HUES6 (cell line): ENCODE measurements at regions not wholly inside any gene's neighbourhood (a gene's known extent, or its start where the extent isn't known, plus 50 kb on each side); places are given as distances from the start of the nearest gene placed in this dataset.

Experiments used
- H3K27ac ChIP-seq: 2 replicates; pipeline ENCODE4 v1.7.0; 2013; ENCODE audit warnings: low read depth, mild to moderate bottlenecking, low read length, inconsistent platforms
- H3K27me3 ChIP-seq: 2 replicates; pipeline ENCODE4 v1.6.1; 2013; ENCODE audit warnings: low read length; ENCODE audit not compliant: control insufficient read depth, insufficient read depth
- H3K36me3 ChIP-seq: 2 replicates; pipeline ENCODE4 v1.6.1; 2013; ENCODE audit warnings: low read length; ENCODE audit not compliant: control insufficient read depth, insufficient read depth
- H3K4me1 ChIP-seq: 2 replicates; pipeline ENCODE4 v1.6.1; 2013; ENCODE audit warnings: low read length; ENCODE audit not compliant: control insufficient read depth, insufficient read depth
- H3K4me3 ChIP-seq: 2 replicates; pipeline ENCODE4 v1.5.1; 2013; ENCODE audit warnings: low read depth, low read length
- H3K9ac ChIP-seq: one replicate; pipeline ENCODE4 v1.6.1; 2013; ENCODE audit warnings: mild to moderate bottlenecking, low read length
- H3K9me3 ChIP-seq: 2 replicates; pipeline ENCODE4 v1.6.1; 2013; ENCODE audit warnings: low read depth, low read length; ENCODE audit not compliant: control insufficient read depth, insufficient read depth

- H3K27ac ChIP-seq, result no peak overlapping the region
- H3K27me3 ChIP-seq, result no peaks in the 10 kb centered on the region
- H3K36me3 ChIP-seq, result no peaks in the 10 kb centered on the region
Measured at GRCh38 chr14:83118029-83118428, 1584.4 kb upstream of the SEL1L start.

GRCh38 chr14:83120187-83120586 lies 1586.5 kb upstream of the SEL1L start:
- H3K4me3 ChIP-seq, result no peak overlapping the region
- no peaks in the 10 kb centered on the region for H3K9me3 ChIP-seq
- H3K9ac ChIP-seq, result no peak overlapping the region
- H3K27me3 ChIP-seq, result no peaks in the 10 kb centered on the region
- no peaks in the 10 kb centered on the region for H3K36me3 ChIP-seq
- H3K4me1 ChIP-seq, result no peaks in the 10 kb centered on the region
- H3K27ac ChIP-seq, result no peak overlapping the region

More at GRCh38 chr14:83118029-83118428, 1584.4 kb upstream of the SEL1L start:
- Histone ChIP-seq H3K9me3 (no peaks in the 10 kb centered on the region), H3K4me3 (no peak overlapping the region), H3K4me1 (no peaks in the 10 kb centered on the region), H3K9ac (no peak overlapping the region)

GRCh38 chr14:83126076-83126475 lies 1592.4 kb upstream of the SEL1L start:
- Histone ChIP-seq H3K9me3 (no peaks in the 10 kb centered on the region), H3K27ac (no peak overlapping the region), H3K9ac (no peak overlapping the region), H3K36me3 (no peaks in the 10 kb centered on the region), H3K4me3 (no peak overlapping the region), H3K27me3 (no peaks in the 10 kb centered on the region), H3K4me1 (no peaks in the 10 kb centered on the region)

GRCh38 chr14:83128783-83129182 lies 1595.1 kb upstream of the SEL1L start:
- H3K36me3 ChIP-seq, result no peaks in the 10 kb centered on the region
- H3K9me3 ChIP-seq, result no peaks in the 10 kb centered on the region
- H3K9ac ChIP-seq, result no peak overlapping the region
- no peak overlapping the region for H3K4me3 ChIP-seq
- no peak overlapping the region for H3K27ac ChIP-seq
- H3K27me3 ChIP-seq, result no peaks in the 10 kb centered on the region
- H3K4me1 ChIP-seq, result no peaks in the 10 kb centered on the region

DNA sequence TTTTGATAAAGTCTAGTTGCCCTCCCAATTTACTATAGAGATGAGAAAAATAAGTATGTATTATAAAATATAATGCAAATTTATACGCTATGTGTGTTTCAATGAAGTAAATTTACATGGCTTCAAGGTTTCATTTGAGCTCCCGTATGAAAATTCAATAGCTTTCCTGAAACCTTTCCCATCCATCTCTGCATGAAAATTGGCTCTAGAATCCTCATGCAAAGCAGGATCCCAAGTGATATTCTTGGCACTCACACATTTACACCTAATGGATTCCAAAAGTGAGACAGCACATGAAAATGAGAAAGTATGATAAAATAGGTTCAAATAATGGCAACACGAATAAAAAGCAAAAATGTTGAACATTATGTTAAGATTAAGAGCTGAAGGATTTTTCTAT lies 1595.8 kb upstream of the SEL1L start:
- no peaks in the 10 kb centered on the region for H3K36me3 ChIP-seq
- no peak overlapping the region for H3K9ac ChIP-seq
- H3K4me3 ChIP-seq, result no peak overlapping the region
- H3K9me3 ChIP-seq, result no peaks in the 10 kb centered on the region
- no peaks in the 10 kb centered on the region for H3K27me3 ChIP-seq
- H3K4me1 ChIP-seq, result peaks cover 4% of the 10 kb centered on the region
- H3K27ac ChIP-seq, result no peak overlapping the region

DNA sequence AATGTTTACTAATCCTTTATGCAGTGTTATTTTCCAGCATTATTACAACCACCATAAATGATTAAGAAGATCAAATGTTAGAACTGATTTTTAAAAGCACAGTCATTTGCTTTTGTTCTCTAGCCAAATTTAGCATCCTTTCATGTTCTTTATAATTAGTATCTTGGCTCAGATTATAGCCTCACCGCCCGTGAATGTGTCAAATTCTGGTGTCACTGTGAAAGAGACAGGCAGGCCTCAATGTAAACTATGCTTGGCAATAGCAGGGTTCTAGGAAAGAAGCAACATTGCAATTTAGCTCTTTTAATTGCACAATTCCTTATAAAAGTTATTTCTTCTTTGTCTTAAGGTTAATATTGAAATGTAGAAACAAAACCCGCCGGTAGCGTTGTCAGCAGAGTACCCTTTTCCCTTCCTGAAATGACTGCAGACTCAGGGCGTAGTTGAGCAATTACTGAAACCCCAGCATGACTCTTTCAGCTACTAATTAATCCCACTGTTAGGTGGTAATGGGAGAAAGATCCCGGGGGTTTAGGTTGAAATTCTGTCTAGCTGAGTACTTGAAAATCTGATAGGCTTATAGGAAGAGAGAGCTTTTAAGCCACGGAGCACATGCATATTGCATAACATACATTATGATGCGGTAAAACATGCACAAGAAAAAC lies 1600.5 kb upstream of the SEL1L start:
- Histone ChIP-seq H3K9ac (no peak overlapping the region), H3K36me3 (no peaks in the 10 kb centered on the region), H3K4me3 (no peak overlapping the region), H3K9me3 (no peaks in the 10 kb centered on the region), H3K27ac (no peak overlapping the region), H3K27me3 (no peaks in the 10 kb centered on the region), H3K4me1 (peaks cover 5% of the 10 kb centered on the region)

DNA sequence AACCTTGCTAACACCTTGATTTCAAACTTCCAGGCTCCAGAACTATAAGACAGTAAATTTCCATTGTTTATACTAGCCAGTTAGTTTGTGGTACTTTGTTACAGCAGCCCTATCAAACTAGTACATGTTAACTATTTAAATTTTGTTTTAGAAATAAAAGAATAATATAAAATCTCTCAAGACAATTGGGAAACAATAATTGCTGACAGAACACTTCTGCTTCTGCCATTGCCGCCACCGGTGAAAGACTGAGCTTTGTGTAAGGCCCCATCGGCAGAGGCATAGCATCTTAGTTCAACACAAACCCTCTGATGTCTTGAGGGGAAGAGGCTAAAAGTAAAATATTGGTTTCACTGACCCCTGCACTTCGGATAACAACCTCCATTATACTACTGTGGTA lies 1607.1 kb upstream of the SEL1L start:
- Histone ChIP-seq H3K36me3 (no peaks in the 10 kb centered on the region), H3K4me3 (no peak overlapping the region), H3K4me1 (no peaks in the 10 kb centered on the region), H3K9ac (no peak overlapping the region), H3K9me3 (no peaks in the 10 kb centered on the region), H3K27me3 (no peaks in the 10 kb centered on the region), H3K27ac (no peak overlapping the region)

- Histone ChIP-seq H3K4me1 (no peaks in the 10 kb centered on the region), H3K9ac (no peak overlapping the region), H3K27me3 (no peaks in the 10 kb centered on the region), H3K9me3 (no peaks in the 10 kb centered on the region), H3K36me3 (no peaks in the 10 kb centered on the region), H3K27ac (no peak overlapping the region), H3K4me3 (no peak overlapping the region)
Measured at GRCh38 chr14:83147006-83147405, 1613.4 kb upstream of the SEL1L start.

DNA sequence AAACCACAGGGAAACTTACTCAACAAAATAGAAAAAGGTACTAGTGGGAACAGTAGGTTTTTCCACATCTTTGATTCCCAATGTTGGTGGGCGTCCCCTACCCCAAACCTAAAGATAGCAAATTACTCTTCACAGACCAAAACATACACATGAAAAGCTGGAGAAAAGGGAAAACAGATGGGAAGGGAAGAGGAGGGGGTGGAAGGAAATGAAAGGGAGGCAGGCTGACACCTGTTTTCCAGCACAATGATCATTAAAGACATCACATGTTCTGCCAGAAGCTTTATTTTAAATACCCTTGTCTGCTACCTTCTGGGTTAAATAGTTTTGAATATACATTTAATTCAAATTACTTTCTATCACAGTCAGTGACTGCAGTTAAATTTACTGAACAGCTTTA lies 1617.9 kb upstream of the SEL1L start:
- Histone ChIP-seq H3K4me3 (no peak overlapping the region), H3K36me3 (no peaks in the 10 kb centered on the region), H3K27me3 (no peaks in the 10 kb centered on the region), H3K9me3 (no peaks in the 10 kb centered on the region), H3K4me1 (no peaks in the 10 kb centered on the region), H3K9ac (no peak overlapping the region), H3K27ac (no peak overlapping the region)

- H3K9me3 ChIP-seq, result no peaks in the 10 kb centered on the region
- H3K27me3 ChIP-seq, result no peaks in the 10 kb centered on the region
- no peak overlapping the region for H3K4me3 ChIP-seq
- no peaks in the 10 kb centered on the region for H3K36me3 ChIP-seq
- no peak overlapping the region for H3K27ac ChIP-seq
- no peak overlapping the region for H3K9ac ChIP-seq
- no peaks in the 10 kb centered on the region for H3K4me1 ChIP-seq
Measured at GRCh38 chr14:83153081-83153480, 1619.4 kb upstream of the SEL1L start.

- Histone ChIP-seq H3K27ac (no peak overlapping the region), H3K27me3 (no peaks in the 10 kb centered on the region), H3K4me1 (no peaks in the 10 kb centered on the region), H3K36me3 (no peaks in the 10 kb centered on the region), H3K4me3 (no peak overlapping the region), H3K9ac (no peak overlapping the region), H3K9me3 (no peaks in the 10 kb centered on the region)
Measured at GRCh38 chr14:83162361-83162929, 1628.8 kb upstream of the SEL1L start.
